Ectodermal cell (in vitro differentiated cells): ENCODE measurements at regions not wholly inside any gene's neighbourhood (a gene's known extent, or its start where the extent isn't known, plus 50 kb on each side); places are given as distances from the start of the nearest gene placed in this dataset.
"Not testable (repeated sequence)": the region's sequence is repeated elsewhere in the genome, so short reads cannot be mapped to it uniquely, and the experiment has no call there.

Source experiments
- H3K27ac ChIP-seq: 2 replicates; pipeline ENCODE4 v1.7.0; 2013; ENCODE audit warnings: mild to moderate bottlenecking, low read depth, low read length; ENCODE audit not compliant: insufficient read depth, poor library complexity, severe bottlenecking
- H3K27me3 ChIP-seq: 2 replicates; pipeline ENCODE4 v1.7.0; 2013; ENCODE audit warnings: mild to moderate bottlenecking, low read length; ENCODE audit not compliant: insufficient read depth, control insufficient read depth, poor library complexity, severe bottlenecking
- H3K36me3 ChIP-seq: one replicate; pipeline ENCODE4 v1.7.0; 2013; ENCODE audit warnings: low read length; ENCODE audit not compliant: control insufficient read depth, insufficient read depth
- H3K4me1 ChIP-seq: one replicate; pipeline ENCODE4 v1.7.0; 2013; ENCODE audit warnings: low read length; ENCODE audit not compliant: control insufficient read depth, insufficient read depth
- H3K4me3 ChIP-seq: 2 replicates; pipeline ENCODE4 v1.7.0; 2013; ENCODE audit warnings: low read depth, low read length, control low read depth; ENCODE audit not compliant: insufficient read depth
- H3K9me3 ChIP-seq: 2 replicates; pipeline ENCODE4 v1.7.0; 2013; ENCODE audit warnings: mild to moderate bottlenecking, low read length, moderate library complexity; ENCODE audit not compliant: control insufficient read depth
- WGBS, 2 experiments: methylation state at CpG; one replicate each; pipeline ENCODE4 v1.1.7; 2013; ENCODE audit warnings: missing lambda C conversion rate in 2 of 2; 5-methylcytosine and 5-hydroxymethylcytosine counted together

GRCh38 chr5:21397693-21398092, 1409.7 kb upstream of the CDH18 start:
- no peaks in the 10 kb centered on the region for H3K27me3 ChIP-seq
- H3K27ac ChIP-seq = no peak overlapping the region
- H3K4me3 ChIP-seq = no peak overlapping the region
- H3K36me3 ChIP-seq = no peaks in the 10 kb centered on the region
- H3K9me3 ChIP-seq = no peaks in the 10 kb centered on the region
- 94 to 98% methylated on average over 2 of the region's 2 CpGs for WGBS, 2 experiments
- no peaks in the 10 kb centered on the region for H3K4me1 ChIP-seq

GRCh38 chr5:21391506-21391905, 1403.5 kb upstream of the CDH18 start:
- no peaks in the 10 kb centered on the region for H3K9me3 ChIP-seq
- no peaks in the 10 kb centered on the region for H3K36me3 ChIP-seq
- no peak overlapping the region for H3K4me3 ChIP-seq
- peak overlapping the region; percentile 36 for H3K27ac ChIP-seq
- 80 to 92% methylated on average over 1 of the region's 1 CpG for WGBS, 2 experiments
- H3K4me1 ChIP-seq = no peaks in the 10 kb centered on the region
- no peaks in the 10 kb centered on the region for H3K27me3 ChIP-seq

- H3K27ac ChIP-seq, H3K4me1 ChIP-seq, H3K27me3 ChIP-seq, H3K36me3 ChIP-seq, H3K4me3 ChIP-seq, H3K9me3 ChIP-seq: not testable (repeated sequence)
These were observed 1372.8 kb upstream of the CDH18 start for GRCh38 chr5:21360754-21361153.

- H3K9me3 ChIP-seq, H3K4me1 ChIP-seq, H3K27ac ChIP-seq, H3K36me3 ChIP-seq, H3K27me3 ChIP-seq: not testable (repeated sequence)
- WGBS, 2 experiments = 85 to 91% methylated on average over 2 to 3 of the region's 3 CpGs
- peak overlapping the region; percentile 6 for H3K4me3 ChIP-seq
These were observed 1353.9 kb upstream of the CDH18 start for GRCh38 chr5:21341948-21342261.

- not testable (repeated sequence) for H3K27me3 ChIP-seq, H3K9me3 ChIP-seq, H3K4me1 ChIP-seq, H3K36me3 ChIP-seq, H3K27ac ChIP-seq
- H3K4me3 ChIP-seq = peak overlapping the region; percentile 26
- WGBS, 2 experiments = 42 to 52% methylated on average over 4 to 9 of the region's 68 CpGs
These were observed 1353.4 kb upstream of the CDH18 start for GRCh38 chr5:21341203-21341947.

GRCh38 chr5:21340233-21340632, 1352.2 kb upstream of the CDH18 start:
- not testable (repeated sequence) for H3K27me3 ChIP-seq, H3K36me3 ChIP-seq, H3K27ac ChIP-seq, H3K4me3 ChIP-seq, H3K9me3 ChIP-seq, H3K4me1 ChIP-seq
- WGBS, 2 experiments = 78 to 94% methylated on average over 1 to 2 of the region's 3 CpGs

- not testable (repeated sequence) for H3K4me1 ChIP-seq, H3K27ac ChIP-seq, H3K4me3 ChIP-seq, H3K9me3 ChIP-seq, H3K27me3 ChIP-seq, H3K36me3 ChIP-seq
- no CpG with 5 or more reads among the region's 1 CpG for WGBS, 2 experiments
These were observed 1348.5 kb upstream of the CDH18 start for GRCh38 chr5:21336478-21336877.

GRCh38 chr5:21315376-21315775, 1327.4 kb upstream of the CDH18 start:
- H3K4me1 ChIP-seq, H3K4me3 ChIP-seq, H3K36me3 ChIP-seq, H3K27me3 ChIP-seq, H3K9me3 ChIP-seq, H3K27ac ChIP-seq: not testable (repeated sequence)
- 95 to 96% methylated on average over 3 of the region's 3 CpGs for WGBS, 2 experiments

GRCh38 chr5:21301205-21301604, 1313.2 kb upstream of the CDH18 start:
- H3K27me3 ChIP-seq, H3K4me1 ChIP-seq, H3K27ac ChIP-seq, H3K4me3 ChIP-seq, H3K9me3 ChIP-seq, H3K36me3 ChIP-seq: not testable (repeated sequence)

- not testable (repeated sequence) for H3K4me1 ChIP-seq, H3K9me3 ChIP-seq, H3K27me3 ChIP-seq, H3K27ac ChIP-seq, H3K36me3 ChIP-seq, H3K4me3 ChIP-seq
- 92 to 93% methylated on average over 1 to 2 of the region's 2 CpGs for WGBS, 2 experiments
These were observed 1286.4 kb upstream of the CDH18 start for GRCh38 chr5:21274361-21274760.

GRCh38 chr5:21263361-21263760, 1275.4 kb upstream of the CDH18 start:
- Histone ChIP-seq H3K9me3 (no peaks in the 10 kb centered on the region), H3K4me1 (no peaks in the 10 kb centered on the region), H3K27me3 (no peaks in the 10 kb centered on the region), H3K36me3 (no peaks in the 10 kb centered on the region), H3K4me3 (no peak overlapping the region), H3K27ac (no peak overlapping the region)
- WGBS, 2 experiments = 94 to 100% methylated on average over 1 to 2 of the region's 2 CpGs
